Mesendoderm (in vitro differentiated cells): ENCODE measurements at regions not wholly inside any gene's neighbourhood (a gene's known extent, or its start where the extent isn't known, plus 50 kb on each side); places are given as distances from the start of the nearest gene placed in this dataset.
"Not testable (repeated sequence)": the region's sequence is repeated elsewhere in the genome, so short reads cannot be mapped to it uniquely, and the experiment has no call there.

Experiments
- DNase-seq: peaks from one replicate; pipeline ENCODE4 v3.0.0; 2013
- H2AK5ac ChIP-seq: 2 replicates; pipeline ENCODE4 v1.6.1; 2013; ENCODE audit warnings: low read length, inconsistent platforms
- H2BK120ac ChIP-seq: 2 replicates; pipeline ENCODE4 v1.6.1; 2013; ENCODE audit warnings: low read depth, mild to moderate bottlenecking, low read length, moderate library complexity, mixed read lengths
- H2BK15ac ChIP-seq: replicated peaks from 2 replicates; pipeline ENCODE4 v1.6.1; 2013; ENCODE audit warnings: low read depth, mild to moderate bottlenecking, moderate library complexity
- H2BK5ac ChIP-seq: 2 replicates; pipeline ENCODE4 v1.6.1; 2013; ENCODE audit warnings: low read length, inconsistent platforms
- H3K18ac ChIP-seq: 2 replicates; pipeline ENCODE4 v1.6.1; 2013; ENCODE audit warnings: mild to moderate bottlenecking, low read length, mixed read lengths
- H3K23ac ChIP-seq: one replicate; pipeline ENCODE4 v1.6.1; 2013; ENCODE audit warnings: low read length
- H3K27ac ChIP-seq: 2 replicates; pipeline ENCODE4 v1.5.1; 2013; ENCODE audit warnings: low read depth, mild to moderate bottlenecking, inconsistent platforms, low read length, moderate library complexity
- H3K27me3 ChIP-seq: 2 replicates; pipeline ENCODE4 v1.6.1; 2013; ENCODE audit warnings: low read length, control low read depth, mild to moderate bottlenecking, inconsistent platforms; ENCODE audit not compliant: insufficient read depth, poor library complexity
- H3K36me3 ChIP-seq: 2 replicates; pipeline ENCODE4 v1.6.1; 2013; ENCODE audit warnings: low read length, inconsistent platforms; ENCODE audit not compliant: control insufficient read depth, insufficient read depth
- H3K4ac ChIP-seq: one replicate; pipeline ENCODE4 v1.6.1; 2013; ENCODE audit warnings: low read depth, mild to moderate bottlenecking, low read length, moderate library complexity
- H3K4me1 ChIP-seq: 2 replicates; pipeline ENCODE4 v1.6.1; 2013; ENCODE audit warnings: low read depth, low read length, inconsistent platforms; ENCODE audit not compliant: control insufficient read depth
- H3K4me2 ChIP-seq: 2 replicates; pipeline ENCODE4 v1.6.1; 2013; ENCODE audit warnings: low read length
- H3K4me3 ChIP-seq: 2 replicates; pipeline ENCODE4 v1.5.1; 2013; ENCODE audit warnings: mild to moderate bottlenecking, low read length
- H3K56ac ChIP-seq: one replicate; pipeline ENCODE4 v1.6.1; 2013; ENCODE audit warnings: low read length
- H3K79me1 ChIP-seq: 2 replicates; pipeline ENCODE4 v1.6.1; 2013; ENCODE audit warnings: low read length, inconsistent platforms
- H3K79me2 ChIP-seq: 2 replicates; pipeline ENCODE4 v1.6.1; 2013; ENCODE audit warnings: mild to moderate bottlenecking, low read length; ENCODE audit not compliant: control insufficient read depth, insufficient read depth
- H3K9ac ChIP-seq: 2 replicates; pipeline ENCODE4 v1.6.1; 2013; ENCODE audit warnings: low read length, inconsistent platforms
- H4K5ac ChIP-seq: one replicate; pipeline ENCODE4 v1.6.1; 2013; ENCODE audit warnings: low read length
- H4K8ac ChIP-seq: one replicate; pipeline ENCODE4 v1.6.1; 2013; ENCODE audit warnings: low read depth, mild to moderate bottlenecking, control low read depth, low read length, moderate library complexity
- WGBS: extraction: QIAGEN DNeasy Blood & Tissue Kit; methylation state at CpG from one replicate; pipeline ENCODE4 v1.1.7; 2013; ENCODE audit warnings: low lambda C conversion rate, missing lambda C conversion rate; ENCODE audit not compliant: insufficient coverage; ENCODE audit errors: extremely low coverage; 5-methylcytosine and 5-hydroxymethylcytosine counted together

DNA sequence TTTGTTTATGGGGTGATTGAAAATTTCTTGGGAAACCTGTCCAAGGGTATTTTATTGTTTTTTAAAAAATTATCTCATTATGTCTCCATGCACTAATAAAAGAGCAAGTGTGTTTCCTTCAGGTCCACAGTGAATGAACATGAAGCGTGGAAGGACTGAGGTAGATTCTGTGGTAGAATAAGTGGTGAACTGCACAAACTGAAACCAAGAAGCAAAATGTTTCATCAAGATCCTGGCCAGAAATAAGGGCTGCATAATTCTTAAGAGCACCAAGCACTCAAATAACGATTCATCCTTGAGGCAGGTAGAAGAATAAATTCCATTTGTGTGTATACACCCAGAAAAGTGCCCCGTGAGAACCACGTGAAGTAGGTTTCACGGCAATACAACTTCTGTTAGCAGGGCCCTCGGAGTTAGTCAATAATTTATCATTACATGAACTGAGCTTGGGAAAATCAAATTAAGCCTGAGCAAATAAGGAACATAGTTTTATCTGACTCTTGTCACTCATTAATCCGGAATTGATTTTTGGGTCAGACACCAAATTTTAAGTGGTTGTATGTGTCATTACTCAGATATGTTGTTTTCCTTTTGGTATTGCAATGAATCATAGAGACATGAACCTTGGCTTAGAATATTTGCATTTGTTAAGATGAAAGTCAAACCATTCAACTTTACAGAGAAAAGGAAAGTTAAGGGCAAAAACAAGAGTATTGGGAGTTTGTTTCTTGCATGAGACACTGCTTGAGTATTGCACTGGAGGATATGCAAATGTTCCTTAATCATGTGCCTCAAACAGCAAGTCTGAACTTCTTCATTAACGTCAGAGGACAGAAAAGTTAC, 472.6 kb upstream of the NETO1 start:
- Histone ChIP-seq H2BK15ac (no peak overlapping the region), H3K4me3 (no peak overlapping the region), H4K5ac (no peak overlapping the region), H3K79me2 (no peaks in the 10 kb centered on the region), H3K27me3 (no peaks in the 10 kb centered on the region), H2AK5ac (no peak overlapping the region), H4K8ac (no peak overlapping the region), H3K4me1 (no peaks in the 10 kb centered on the region), H2BK5ac (no peak overlapping the region), H3K56ac (no peak overlapping the region), H3K18ac (no peak overlapping the region), H3K4ac (no peak overlapping the region), H3K23ac (no peak overlapping the region), H2BK120ac (no peak overlapping the region), H3K4me2 (no peak overlapping the region), H3K9ac (no peak overlapping the region), H3K36me3 (no peaks in the 10 kb centered on the region), H3K79me1 (no peaks in the 10 kb centered on the region), H3K27ac (no peak overlapping the region)
- no CpG with 5 or more reads among the region's 8 CpGs for WGBS
- DNase-seq, result no peak

DNA sequence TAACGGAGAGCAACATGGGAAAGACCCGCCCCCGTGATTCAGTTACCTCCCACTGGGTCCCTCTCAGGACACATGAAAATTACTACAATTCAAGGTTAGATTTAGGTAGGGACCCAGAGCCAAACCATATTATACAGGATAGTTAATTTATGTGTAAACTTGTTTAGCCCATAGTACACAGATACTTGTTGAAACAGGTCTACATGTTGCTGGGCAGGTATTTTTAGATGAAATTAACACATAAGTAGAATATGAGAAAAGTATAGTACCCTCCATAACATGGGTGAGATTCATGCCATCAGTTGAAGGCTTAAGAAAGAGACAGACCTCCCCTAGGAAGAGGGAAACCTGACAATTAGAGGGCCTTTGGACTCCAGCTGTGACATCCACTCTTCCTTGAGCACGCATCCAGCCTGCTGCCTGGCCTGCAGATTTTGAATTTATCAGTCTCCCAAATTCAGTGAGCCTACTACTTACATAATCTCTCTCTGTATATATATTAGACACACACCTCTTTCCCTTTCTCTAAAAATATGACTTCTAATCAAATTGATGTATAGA, 463.5 kb upstream of the NETO1 start:
- no peak overlapping the region for H3K56ac ChIP-seq
- no peak overlapping the region for H3K18ac ChIP-seq
- no peak overlapping the region for H3K4me3 ChIP-seq
- WGBS, result no CpG with 5 or more reads among the region's 4 CpGs
- H3K36me3 ChIP-seq, result no peaks in the 10 kb centered on the region
- DNase-seq, result peak; percentile 45
- no peaks in the 10 kb centered on the region for H3K27me3 ChIP-seq
- no peaks in the 10 kb centered on the region for H3K4me1 ChIP-seq
- no peak overlapping the region for H3K27ac ChIP-seq
- no peak overlapping the region for H3K23ac ChIP-seq
- H4K8ac ChIP-seq, result no peak overlapping the region
- no peak overlapping the region for H2AK5ac ChIP-seq
- H3K4me2 ChIP-seq, result no peak overlapping the region
- H3K79me2 ChIP-seq, result no peaks in the 10 kb centered on the region
- H3K4ac ChIP-seq, result no peak overlapping the region
- H2BK15ac ChIP-seq, result no peak overlapping the region
- no peak overlapping the region for H2BK120ac ChIP-seq
- H4K5ac ChIP-seq, result no peak overlapping the region
- no peak overlapping the region for H3K9ac ChIP-seq
- no peak overlapping the region for H2BK5ac ChIP-seq
- no peaks in the 10 kb centered on the region for H3K79me1 ChIP-seq

DNA sequence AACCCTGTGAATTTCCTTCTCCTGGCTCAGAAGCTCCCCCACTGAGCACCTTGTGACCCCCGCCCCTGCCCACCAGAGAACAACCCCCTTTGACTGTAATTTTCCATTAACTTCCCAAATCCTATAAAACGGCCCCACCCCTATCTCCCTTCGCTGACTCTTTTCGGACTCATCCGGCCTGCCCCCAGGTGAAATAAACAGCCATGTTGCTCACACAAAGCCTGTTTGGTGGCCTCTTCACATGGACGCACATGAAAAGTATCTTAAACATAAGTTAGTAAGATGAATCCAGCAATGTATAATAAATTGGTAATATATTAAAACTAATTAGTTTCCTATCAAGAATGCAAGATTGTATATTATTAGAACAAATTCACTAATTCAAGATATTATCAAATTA, 462.3 kb upstream of the NETO1 start:
- H3K4me1 ChIP-seq, H4K5ac ChIP-seq, H3K4me2 ChIP-seq, H3K79me1 ChIP-seq, H2BK15ac ChIP-seq, H3K36me3 ChIP-seq, H3K9ac ChIP-seq, H3K4me3 ChIP-seq, H3K18ac ChIP-seq, H4K8ac ChIP-seq, H2AK5ac ChIP-seq, H3K27me3 ChIP-seq, H3K4ac ChIP-seq, H3K23ac ChIP-seq, H2BK5ac ChIP-seq, H3K27ac ChIP-seq, H2BK120ac ChIP-seq, H3K79me2 ChIP-seq, H3K56ac ChIP-seq: not testable (repeated sequence)
- peak; percentile 10 for DNase-seq
- no CpG with 5 or more reads among the region's 6 CpGs for WGBS

DNA sequence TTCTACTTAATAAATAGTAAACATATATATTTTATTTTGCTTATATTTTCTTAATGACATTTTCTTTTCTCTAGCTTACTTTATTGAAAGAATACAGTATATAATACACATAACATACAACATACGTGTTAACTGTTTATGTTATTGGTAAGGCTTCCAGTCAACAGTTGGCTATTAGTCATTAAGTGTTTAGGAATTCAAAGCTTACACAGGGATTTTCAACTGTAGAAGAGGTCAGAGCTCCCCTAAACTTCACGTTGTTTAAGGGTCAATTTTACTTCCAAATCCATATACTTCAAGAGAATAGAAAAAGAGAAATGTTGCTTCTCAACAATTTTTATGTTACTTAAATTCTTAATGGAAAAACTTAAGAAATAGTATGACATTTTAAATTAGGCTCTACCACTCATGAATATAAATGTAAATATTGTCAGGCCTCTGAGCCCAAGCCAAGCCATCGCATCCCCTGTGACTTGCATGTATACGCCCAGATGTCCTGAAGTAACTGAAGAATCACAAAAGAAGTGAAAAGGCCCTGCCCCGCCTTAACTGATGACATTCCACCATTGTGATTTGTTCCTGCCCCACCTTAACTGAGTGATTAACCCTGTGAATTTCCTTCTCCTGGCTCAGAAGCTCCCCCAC, 456.5 kb upstream of the NETO1 start:
- H3K27me3 ChIP-seq, H3K56ac ChIP-seq, H3K9ac ChIP-seq, H4K5ac ChIP-seq, H3K18ac ChIP-seq, H3K79me1 ChIP-seq, H3K23ac ChIP-seq, H3K4me1 ChIP-seq, H3K79me2 ChIP-seq, H2BK5ac ChIP-seq, H3K4ac ChIP-seq, H3K4me3 ChIP-seq, H3K27ac ChIP-seq, H2BK120ac ChIP-seq, H3K4me2 ChIP-seq, H2BK15ac ChIP-seq, DNase-seq, H3K36me3 ChIP-seq, H2AK5ac ChIP-seq, H4K8ac ChIP-seq: not testable (repeated sequence)
- WGBS, result no CpG with 5 or more reads among the region's 5 CpGs

DNA sequence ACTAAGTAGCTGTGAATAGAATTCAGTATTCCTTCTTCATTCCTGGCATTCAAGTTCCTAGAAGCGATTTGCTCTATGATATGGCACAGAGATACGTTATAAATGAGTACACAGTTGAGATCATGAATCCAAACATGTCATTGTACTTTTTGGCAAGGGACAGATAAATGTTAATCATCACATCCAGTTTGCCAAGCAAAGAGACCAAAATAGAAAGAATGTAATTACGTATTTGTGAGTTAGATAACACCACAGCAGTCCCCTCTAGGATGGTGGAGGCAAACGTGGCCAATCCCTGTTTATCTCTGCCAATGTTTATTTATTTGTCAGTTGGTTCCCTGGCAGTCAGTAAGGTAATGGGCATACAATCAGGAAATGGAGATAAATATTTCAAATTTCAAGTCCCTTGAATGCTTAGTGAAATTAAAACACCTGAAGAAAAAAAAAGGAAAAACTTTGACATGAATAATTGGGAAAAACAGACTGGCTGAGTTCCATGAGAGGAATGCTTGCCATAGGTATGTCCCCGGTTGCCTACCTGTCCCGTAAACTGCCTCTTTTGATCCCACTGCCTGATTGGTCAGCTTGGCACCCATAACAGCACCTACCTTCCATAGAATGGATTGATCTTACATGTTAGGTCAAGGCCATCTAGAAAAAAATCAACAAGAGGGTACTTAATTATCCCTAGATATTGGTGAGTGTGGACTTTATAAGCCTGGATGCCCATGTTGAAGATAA, 451.1 kb upstream of the NETO1 start:
- H2AK5ac ChIP-seq, result no peak overlapping the region
- H3K27ac ChIP-seq, result no peak overlapping the region
- H3K4me1 ChIP-seq, result no peaks in the 10 kb centered on the region
- H3K23ac ChIP-seq, result no peak overlapping the region
- no peak overlapping the region for H2BK15ac ChIP-seq
- H3K27me3 ChIP-seq, result no peaks in the 10 kb centered on the region
- H3K36me3 ChIP-seq, result no peaks in the 10 kb centered on the region
- no peak overlapping the region for H3K4me3 ChIP-seq
- H3K18ac ChIP-seq, result no peak overlapping the region
- H4K8ac ChIP-seq, result no peak overlapping the region
- no peak overlapping the region for H3K56ac ChIP-seq
- no peaks in the 10 kb centered on the region for H3K79me2 ChIP-seq
- WGBS, result no CpG with 5 or more reads among the region's 6 CpGs
- H2BK120ac ChIP-seq, result no peak overlapping the region
- H3K9ac ChIP-seq, result no peak overlapping the region
- H2BK5ac ChIP-seq, result no peak overlapping the region
- H3K79me1 ChIP-seq, result no peaks in the 10 kb centered on the region
- H3K4me2 ChIP-seq, result no peak overlapping the region
- DNase-seq, result no peak
- H3K4ac ChIP-seq, result no peak overlapping the region
- H4K5ac ChIP-seq, result no peak overlapping the region
